ENCODE measurements at regions not wholly inside any gene's neighbourhood (a gene's known extent, or its start where the extent isn't known, plus 50 kb on each side); places are given as distances from the start of the nearest gene placed in this dataset.
A peak's percentile ranks its signal among the peaks of the same experiment; 100 is the strongest.
"Not testable (repeated sequence)": the region's sequence is repeated elsewhere in the genome, so short reads cannot be mapped to it uniquely, and the experiment has no call there.

DNA sequence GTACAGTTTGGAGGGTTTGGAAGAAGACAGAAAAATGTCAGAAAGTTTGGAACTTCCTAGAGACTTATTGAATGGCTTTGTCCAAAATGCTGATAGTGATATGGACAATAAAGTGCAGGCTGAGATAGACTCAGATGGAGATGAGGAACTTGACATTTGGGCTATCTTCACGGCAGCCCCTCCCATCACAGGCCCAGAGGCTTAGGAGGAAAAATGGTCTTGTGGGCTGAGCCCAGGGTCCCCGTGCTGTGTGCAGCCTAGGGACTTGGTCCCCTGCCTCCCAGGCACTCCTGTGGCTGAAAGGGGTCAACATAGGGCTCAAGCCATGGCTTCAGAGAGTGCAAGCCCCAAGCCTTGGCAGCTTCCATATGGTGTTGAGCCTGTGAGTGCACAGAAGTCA lies 79.0 kb downstream of the CMAS start:
- H3K27ac ChIP-seq = no peak overlapping the region
- ChIA-PET POLR2A (ENCODE audit: low non-redundant PET) (no interaction called here), CTCF (interaction anchor here (0.8 kb wide), 1 partner anchor 48 kb away, joined by 3 read pairs; no protein-coding TSS in a partner anchor)
- TF ChIP-seq, protein P1, sequence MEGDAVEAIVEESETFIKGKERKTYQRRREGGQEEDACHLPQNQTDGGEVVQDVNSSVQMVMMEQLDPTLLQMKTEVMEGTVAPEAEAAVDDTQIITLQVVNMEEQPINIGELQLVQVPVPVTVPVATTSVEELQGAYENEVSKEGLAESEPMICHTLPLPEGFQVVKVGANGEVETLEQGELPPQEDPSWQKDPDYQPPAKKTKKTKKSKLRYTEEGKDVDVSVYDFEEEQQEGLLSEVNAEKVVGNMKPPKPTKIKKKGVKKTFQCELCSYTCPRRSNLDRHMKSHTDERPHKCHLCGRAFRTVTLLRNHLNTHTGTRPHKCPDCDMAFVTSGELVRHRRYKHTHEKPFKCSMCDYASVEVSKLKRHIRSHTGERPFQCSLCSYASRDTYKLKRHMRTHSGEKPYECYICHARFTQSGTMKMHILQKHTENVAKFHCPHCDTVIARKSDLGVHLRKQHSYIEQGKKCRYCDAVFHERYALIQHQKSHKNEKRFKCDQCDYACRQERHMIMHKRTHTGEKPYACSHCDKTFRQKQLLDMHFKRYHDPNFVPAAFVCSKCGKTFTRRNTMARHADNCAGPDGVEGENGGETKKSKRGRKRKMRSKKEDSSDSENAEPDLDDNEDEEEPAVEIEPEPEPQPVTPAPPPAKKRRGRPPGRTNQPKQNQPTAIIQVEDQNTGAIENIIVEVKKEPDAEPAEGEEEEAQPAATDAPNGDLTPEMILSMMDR (conservative IDR thresholded peaks at IDR 0.05; ENCODE audit: low read depth) = no peak
- no peak for DNase-seq (ENCODE audit: low spot score)

GRCh38 chr12:22126101-22126500 lies 80.1 kb downstream of the CMAS start:
- CTCF ChIA-PET; DNase-seq (ENCODE audit: low spot score); H3K27ac ChIP-seq; POLR2A ChIA-PET (ENCODE audit: low non-redundant PET): not testable (repeated sequence)

- CTCF ChIA-PET = interaction anchor here (0.6 kb wide), 1 partner anchor 429 kb away, joined by 5 read pairs; no protein-coding TSS in a partner anchor
- POLR2A ChIA-PET (ENCODE audit: low non-redundant PET) = no interaction called here
- no peak for DNase-seq (ENCODE audit: low spot score)
- TF ChIP-seq, protein P1 (conservative IDR thresholded peaks at IDR 0.05; ENCODE audit: low read depth) = no peak
- H3K27ac ChIP-seq = no peak overlapping the region
These were observed 80.7 kb downstream of the CMAS start for GRCh38 chr12:22126758-22127157.

DNA sequence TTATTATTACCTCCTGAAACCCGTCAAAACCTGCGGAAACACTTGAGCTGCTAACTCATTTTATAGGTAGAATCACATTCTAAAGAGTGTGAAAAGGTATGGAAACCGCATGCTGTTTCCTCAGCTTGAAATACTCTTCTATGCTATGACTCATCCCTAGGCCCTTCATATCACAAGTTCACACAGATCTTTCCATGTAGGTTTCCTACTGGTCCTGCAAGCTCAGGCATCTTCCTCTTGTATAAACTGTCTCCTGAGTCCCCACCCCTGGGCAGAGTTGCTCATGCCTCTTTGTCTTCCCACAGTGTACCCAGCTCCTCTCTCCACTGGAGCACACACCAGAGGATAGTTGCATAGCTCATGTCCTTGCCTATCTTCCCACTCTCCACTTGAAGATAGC lies 84.7 kb downstream of the CMAS start:
- TF ChIP-seq, protein P1 (conservative IDR thresholded peaks at IDR 0.05; ENCODE audit: low read depth) = no peak
- CTCF ChIA-PET = no interaction called here
- no peak overlapping the region for H3K27ac ChIP-seq

DNA sequence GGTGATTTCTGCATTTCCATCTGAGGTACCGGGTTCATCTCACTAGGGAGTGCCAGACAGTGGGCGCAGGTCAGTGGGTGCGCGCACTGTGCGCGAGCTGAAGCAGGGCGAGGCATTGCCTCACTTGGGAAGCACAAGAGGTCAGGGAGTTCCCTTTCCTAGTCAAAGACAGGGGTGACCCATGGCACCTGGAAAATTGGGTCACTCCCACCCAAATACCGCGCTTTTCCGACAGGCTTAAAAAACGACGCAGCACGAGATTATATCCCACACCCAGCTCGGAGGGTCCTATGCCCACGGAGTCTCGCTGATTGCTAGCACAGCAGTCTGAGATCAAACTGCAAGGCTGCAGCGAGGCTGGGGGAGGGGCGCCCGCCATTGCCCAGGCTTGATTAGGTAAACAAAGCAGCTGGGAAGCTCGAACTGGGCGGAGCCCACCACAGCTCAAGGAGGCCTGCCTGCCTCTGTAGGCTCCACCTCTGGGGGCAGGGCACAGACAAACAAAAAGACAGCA lies 90.6 kb downstream of the CMAS start:
- DNase-seq (ENCODE audit: low spot score); H3K27ac ChIP-seq; CTCF ChIA-PET; POLR2A ChIA-PET (ENCODE audit: low non-redundant PET): not testable (repeated sequence)

More for the DNA sequence above, 84.7 kb downstream of the CMAS start:
- POLR2A ChIA-PET (ENCODE audit: low non-redundant PET) = no interaction called here
- peak; percentile 71 for DNase-seq (ENCODE audit: low spot score)

Data from RWPE1 (cell line).